DND-41 (cell line): ENCODE measurements at regions not wholly inside any gene's neighbourhood (a gene's known extent, or its start where the extent isn't known, plus 50 kb on each side); places are given as distances from the start of the nearest gene placed in this dataset.
"Not testable (repeated sequence)": the region's sequence is repeated elsewhere in the genome, so short reads cannot be mapped to it uniquely, and the experiment has no call there.

ENCODE experiments used
- ATAC-seq: fragments of 200-7000 bp; cut with Tn5 transposase; 3 replicates; pipeline ENCODE4 v1.9.1; 2021; ENCODE audit warnings: low read depth; ENCODE audit not compliant: insufficient read depth
- DNase-seq: peaks from one replicate; pipeline ENCODE4 v3.0.0-alpha.2; 2020
- H2AFZ ChIP-seq: 2 replicates; pipeline ENCODE4 v1.6.0; 2012; ENCODE audit warnings: low read depth, low read length
- H3K27ac ChIP-seq: 2 replicates; pipeline ENCODE4 v1.5.1; 2012; ENCODE audit warnings: low read length, inconsistent platforms
- H3K27me3 ChIP-seq: fragments of 200-600 bp; sonication (generic); 2 replicates; pipeline ENCODE4 v1.6.0; 2012; ENCODE audit warnings: low read length, mild to moderate bottlenecking, inconsistent platforms; ENCODE audit not compliant: insufficient read depth, poor library complexity
- H3K36me3 ChIP-seq: 2 replicates; pipeline ENCODE4 v1.5.1; 2012; ENCODE audit warnings: low read length, inconsistent platforms; ENCODE audit not compliant: insufficient read depth
- H3K4me1 ChIP-seq: 2 replicates; pipeline ENCODE4 v1.5.1; 2012; ENCODE audit warnings: mild to moderate bottlenecking, low read length; ENCODE audit not compliant: insufficient read depth
- H3K4me2 ChIP-seq: 2 replicates; pipeline ENCODE4 v1.6.0; 2012; ENCODE audit warnings: mild to moderate bottlenecking, moderate library complexity, low read length, inconsistent platforms; ENCODE audit not compliant: insufficient read depth
- H3K4me3 ChIP-seq, 2 experiments: fragments of 200-600 bp in 1 of 2; shearing (Covaris generic) in 1 of 2; 2 replicates each; pipeline ENCODE4 v1.5.1; 2012 to 2016; ENCODE audit warnings: inconsistent platforms in 2 of 2, low read length in 2 of 2, mild to moderate bottlenecking in 2 of 2, low read depth in 1 of 2, moderate library complexity in 1 of 2
- H3K79me2 ChIP-seq: 2 replicates; pipeline ENCODE4 v1.6.0; 2012; ENCODE audit warnings: low read length, inconsistent platforms; ENCODE audit not compliant: insufficient read depth
- H3K9ac ChIP-seq: 2 replicates; pipeline ENCODE4 v1.6.0; 2012; ENCODE audit warnings: low read depth, mild to moderate bottlenecking, inconsistent platforms, low read length, moderate library complexity
- H3K9me3 ChIP-seq: 2 replicates; pipeline ENCODE4 v1.5.1; 2012; ENCODE audit warnings: low read length, moderate library complexity, mild to moderate bottlenecking, inconsistent platforms; ENCODE audit not compliant: insufficient read depth, severe bottlenecking
- H4K20me1 ChIP-seq: 2 replicates; pipeline ENCODE4 v1.6.0; 2012; ENCODE audit warnings: low read length; ENCODE audit not compliant: insufficient read depth
- CTCF ChIP-seq: IDR thresholded peaks from 2 replicates; pipeline ENCODE4 v1.5.1; 2012; ENCODE audit warnings: borderline replicate concordance, low read length, moderate library complexity, mild to moderate bottlenecking; ENCODE audit not compliant: poor library complexity, severe bottlenecking; ENCODE audit errors: extremely low read depth
- EZH2 ChIP-seq: IDR thresholded peaks from 3 replicates; pipeline ENCODE4 v1.6.1; 2012; ENCODE audit warnings: borderline replicate concordance, low read depth, mild to moderate bottlenecking, moderate library complexity, low read length, inconsistent platforms; ENCODE audit not compliant: severe bottlenecking

- DNase-seq (no peak), ATAC-seq (no peak)
- Histone ChIP-seq H3K36me3 (no peaks in the 10 kb centered on the region), H3K4me3 (no peak overlapping the region), H4K20me1 (no peaks in the 10 kb centered on the region), H3K27me3 (no peaks in the 10 kb centered on the region), H3K9me3 (no peaks in the 10 kb centered on the region), H2AFZ (no peak overlapping the region), H3K9ac (no peak overlapping the region), H3K27ac (no peak overlapping the region), H3K79me2 (no peaks in the 10 kb centered on the region), H3K4me1 (no peaks in the 10 kb centered on the region), H3K4me2 (no peak overlapping the region)
- TF ChIP-seq EZH2 (no peak), CTCF (no peak)
Observed at GRCh38 chr21:31798842-31799704, 67.2 kb upstream of the SCAF4 start.

- no peaks in the 10 kb centered on the region for H3K27me3 ChIP-seq
- DNase-seq (no peak), ATAC-seq (no peak)
- no peak overlapping the region for H3K9ac ChIP-seq
- no peaks in the 10 kb centered on the region for H3K9me3 ChIP-seq
- no peak overlapping the region for H3K27ac ChIP-seq
- H3K79me2 ChIP-seq = no peaks in the 10 kb centered on the region
- no peak for TF ChIP-seq CTCF
- no peaks in the 10 kb centered on the region for H3K4me1 ChIP-seq
- H3K36me3 ChIP-seq = no peaks in the 10 kb centered on the region
- no peak overlapping the region for H3K4me3 ChIP-seq
- no peak overlapping the region for H2AFZ ChIP-seq
- no peak overlapping the region for H3K4me2 ChIP-seq
- no peaks in the 10 kb centered on the region for H4K20me1 ChIP-seq
Observed at GRCh38 chr21:31795992-31796391, 64.1 kb upstream of the SCAF4 start.

GRCh38 chr21:31790420-31790819 lies 58.5 kb upstream of the SCAF4 start:
- H4K20me1 ChIP-seq, H3K27me3 ChIP-seq, DNase-seq, H3K27ac ChIP-seq, H3K9me3 ChIP-seq, H2AFZ ChIP-seq, H3K4me3 ChIP-seq, H3K9ac ChIP-seq, ATAC-seq, H3K79me2 ChIP-seq, H3K4me2 ChIP-seq, H3K36me3 ChIP-seq, H3K4me1 ChIP-seq: not testable (repeated sequence)

- no peak overlapping the region for H3K9ac ChIP-seq
- H3K4me3 ChIP-seq = no peak overlapping the region
- no peaks in the 10 kb centered on the region for H3K36me3 ChIP-seq
- H3K4me1 ChIP-seq = no peaks in the 10 kb centered on the region
- no peak overlapping the region for H2AFZ ChIP-seq
- no peak for DNase-seq
- ATAC-seq = no peak
- no peaks in the 10 kb centered on the region for H3K27me3 ChIP-seq
- H3K4me2 ChIP-seq = no peak overlapping the region
- no peaks in the 10 kb centered on the region for H3K9me3 ChIP-seq
- no peaks in the 10 kb centered on the region for H3K79me2 ChIP-seq
- no peaks in the 10 kb centered on the region for H4K20me1 ChIP-seq
- no peak overlapping the region for H3K27ac ChIP-seq
- TF ChIP-seq CTCF (no peak), EZH2 (no peak)
Observed at GRCh38 chr21:31788581-31788980, 56.7 kb upstream of the SCAF4 start.

- H2AFZ ChIP-seq, H3K4me3 ChIP-seq, ATAC-seq, H4K20me1 ChIP-seq, H3K9me3 ChIP-seq, H3K9ac ChIP-seq, H3K27me3 ChIP-seq, H3K79me2 ChIP-seq, H3K27ac ChIP-seq, H3K36me3 ChIP-seq, H3K4me1 ChIP-seq, H3K4me2 ChIP-seq: not testable (repeated sequence)
- DNase-seq = peak; percentile 33
Observed at GRCh38 chr21:31787691-31788090, 55.8 kb upstream of the SCAF4 start.
